ENCODE measurements at regions not wholly inside any gene's neighbourhood (a gene's known extent, or its start where the extent isn't known, plus 50 kb on each side); places are given as distances from the start of the nearest gene placed in this dataset.

- no peaks in the 10 kb centered on the region for H3K27me3 ChIP-seq (ENCODE audit: low read depth)
- DNase-seq (ENCODE audit: low spot score in 2 of 2): no peak
- in situ Hi-C loops (cut with MboI; ENCODE audit: low sequenced_read_pairs): no loop called here
Measured at GRCh38 chr7:19408706-19409220, 263.5 kb upstream of the FERD3L start.

GRCh38 chr7:19407270-19407669 is 262.0 kb upstream of the FERD3L start:
- no peak for DNase-seq (ENCODE audit: low spot score in 2 of 2)
- no peak overlapping the region for H3K4me3 ChIP-seq
- no peaks in the 10 kb centered on the region for H3K9me3 ChIP-seq
- H3K36me3 ChIP-seq (replicated peaks): no peaks in the 10 kb centered on the region
- H3K4me1 ChIP-seq: peaks cover 7% of the 10 kb centered on the region
- H3K27me3 ChIP-seq (ENCODE audit: low read depth): no peaks in the 10 kb centered on the region
- in situ Hi-C loops (cut with MboI; ENCODE audit: low sequenced_read_pairs): no loop called here

More at GRCh38 chr7:19408706-19409220, 263.5 kb upstream of the FERD3L start:
- H3K4me3 ChIP-seq: no peak overlapping the region
- no peaks in the 10 kb centered on the region for H3K9me3 ChIP-seq
- H3K36me3 ChIP-seq (replicated peaks): no peaks in the 10 kb centered on the region
- H3K4me1 ChIP-seq: peaks cover 12% of the 10 kb centered on the region

- no peak for DNase-seq (ENCODE audit: low spot score in 2 of 2)
- no peak overlapping the region for H3K4me3 ChIP-seq
- in situ Hi-C loops (cut with MboI; ENCODE audit: low sequenced_read_pairs): no loop called here
Measured at GRCh38 chr7:19405541-19405940, 260.3 kb upstream of the FERD3L start.

GRCh38 chr7:19404912-19405329 is 259.7 kb upstream of the FERD3L start:
- peak; percentile 27 to 32 for DNase-seq (ENCODE audit: low spot score in 2 of 2)
- H3K4me3 ChIP-seq: no peak overlapping the region
- peaks cover 21% of the 10 kb centered on the region for H3K4me1 ChIP-seq
- in situ Hi-C loops (cut with MboI; ENCODE audit: low sequenced_read_pairs): no loop called here
- H3K36me3 ChIP-seq (replicated peaks): no peaks in the 10 kb centered on the region
- no peaks in the 10 kb centered on the region for H3K9me3 ChIP-seq
- H3K27me3 ChIP-seq (ENCODE audit: low read depth): no peaks in the 10 kb centered on the region

More at GRCh38 chr7:19405541-19405940, 260.3 kb upstream of the FERD3L start:
- Histone ChIP-seq H3K36me3 (replicated peaks) (no peaks in the 10 kb centered on the region), H3K4me1 (peaks cover 15% of the 10 kb centered on the region), H3K9me3 (no peaks in the 10 kb centered on the region), H3K27me3 (ENCODE audit: low read depth) (no peaks in the 10 kb centered on the region)

- Histone ChIP-seq H3K4me3 (no peak overlapping the region), H3K36me3 (replicated peaks) (no peaks in the 10 kb centered on the region), H3K9me3 (no peaks in the 10 kb centered on the region), H3K4me1 (peaks cover 26% of the 10 kb centered on the region), H3K27me3 (ENCODE audit: low read depth) (no peaks in the 10 kb centered on the region)
- in situ Hi-C loops (cut with MboI; ENCODE audit: low sequenced_read_pairs): no loop called here
- no peak for DNase-seq (ENCODE audit: low spot score in 2 of 2)
Measured at GRCh38 chr7:19403691-19404090, 258.5 kb upstream of the FERD3L start.

GRCh38 chr7:19401461-19401860 is 256.2 kb upstream of the FERD3L start:
- H3K4me3 ChIP-seq: no peak overlapping the region
- no peak for DNase-seq (ENCODE audit: low spot score in 2 of 2)
- no peaks in the 10 kb centered on the region for H3K36me3 ChIP-seq (replicated peaks)
- H3K27me3 ChIP-seq (ENCODE audit: low read depth): no peaks in the 10 kb centered on the region
- H3K9me3 ChIP-seq: no peaks in the 10 kb centered on the region
- peaks cover 26% of the 10 kb centered on the region for H3K4me1 ChIP-seq
- in situ Hi-C loops (cut with MboI; ENCODE audit: low sequenced_read_pairs): no loop called here

- no peaks in the 10 kb centered on the region for H3K27me3 ChIP-seq (ENCODE audit: low read depth)
- no peaks in the 10 kb centered on the region for H3K9me3 ChIP-seq
- H3K4me1 ChIP-seq: peaks cover 26% of the 10 kb centered on the region
- DNase-seq (ENCODE audit: low spot score in 2 of 2): peak in 1 of 2 experiments; percentile 93
- H3K36me3 ChIP-seq (replicated peaks): no peaks in the 10 kb centered on the region
- H3K4me3 ChIP-seq: no peak overlapping the region
- in situ Hi-C loops (cut with MboI; ENCODE audit: low sequenced_read_pairs): no loop called here
Measured at GRCh38 chr7:19400758-19401254, 255.6 kb upstream of the FERD3L start.

GRCh38 chr7:19397911-19398310 is 252.7 kb upstream of the FERD3L start:
- no peak for DNase-seq (ENCODE audit: low spot score in 2 of 2)
- in situ Hi-C loops (cut with MboI; ENCODE audit: low sequenced_read_pairs): no loop called here

GRCh38 chr7:19392246-19392645 is 247.0 kb upstream of the FERD3L start:
- peaks cover 4% of the 10 kb centered on the region; the same call in 1 of the 2 replicates for H3K4me1 ChIP-seq
- no peaks in the 10 kb centered on the region for H3K36me3 ChIP-seq (replicated peaks)
- in situ Hi-C loops (cut with MboI; ENCODE audit: low sequenced_read_pairs): no loop called here
- no peak overlapping the region for H3K4me3 ChIP-seq
- no peak for DNase-seq (ENCODE audit: low spot score in 2 of 2)
- H3K27me3 ChIP-seq (ENCODE audit: low read depth): no peaks in the 10 kb centered on the region
- no peaks in the 10 kb centered on the region for H3K9me3 ChIP-seq

More at GRCh38 chr7:19397911-19398310, 252.7 kb upstream of the FERD3L start:
- Histone ChIP-seq H3K4me3 (no peak overlapping the region), H3K36me3 (replicated peaks) (no peaks in the 10 kb centered on the region), H3K9me3 (no peaks in the 10 kb centered on the region), H3K4me1 (peaks cover 20% of the 10 kb centered on the region), H3K27me3 (ENCODE audit: low read depth) (no peaks in the 10 kb centered on the region)

- Histone ChIP-seq H3K36me3 (replicated peaks) (no peaks in the 10 kb centered on the region), H3K27me3 (ENCODE audit: low read depth) (no peaks in the 10 kb centered on the region), H3K9me3 (no peaks in the 10 kb centered on the region), H3K4me1 (peaks cover 4% of the 10 kb centered on the region; the same call in 1 of the 2 replicates), H3K4me3 (no peak overlapping the region)
- in situ Hi-C loops (cut with MboI; ENCODE audit: low sequenced_read_pairs): no loop called here
- no peak for DNase-seq (ENCODE audit: low spot score in 2 of 2)
Measured at GRCh38 chr7:19390795-19391194, 245.6 kb upstream of the FERD3L start.

GRCh38 chr7:19381321-19381720 is 236.1 kb upstream of the FERD3L start:
- no peaks in the 10 kb centered on the region for H3K27me3 ChIP-seq (ENCODE audit: low read depth)
- H3K36me3 ChIP-seq (replicated peaks): no peaks in the 10 kb centered on the region
- no peak overlapping the region for H3K4me3 ChIP-seq
- H3K4me1 ChIP-seq: no peaks in the 10 kb centered on the region
- no peaks in the 10 kb centered on the region for H3K9me3 ChIP-seq
- in situ Hi-C loops (cut with MboI; ENCODE audit: low sequenced_read_pairs): no loop called here
- DNase-seq (ENCODE audit: low spot score in 2 of 2): no peak

- Histone ChIP-seq H3K9me3 (no peaks in the 10 kb centered on the region), H3K4me1 (no peaks in the 10 kb centered on the region), H3K36me3 (replicated peaks) (no peaks in the 10 kb centered on the region), H3K27me3 (ENCODE audit: low read depth) (no peaks in the 10 kb centered on the region), H3K4me3 (no peak overlapping the region)
- in situ Hi-C loops (cut with MboI; ENCODE audit: low sequenced_read_pairs): no loop called here
- DNase-seq (ENCODE audit: low spot score in 2 of 2): no peak
Measured at GRCh38 chr7:19378345-19378714, 233.1 kb upstream of the FERD3L start.

GRCh38 chr7:19377611-19378344 is 232.6 kb upstream of the FERD3L start:
- Histone ChIP-seq H3K27me3 (ENCODE audit: low read depth) (no peaks in the 10 kb centered on the region), H3K36me3 (replicated peaks) (no peaks in the 10 kb centered on the region), H3K4me1 (no peaks in the 10 kb centered on the region), H3K9me3 (no peaks in the 10 kb centered on the region), H3K4me3 (no peak overlapping the region)
- no peak for DNase-seq (ENCODE audit: low spot score in 2 of 2)
- in situ Hi-C loops (cut with MboI; ENCODE audit: low sequenced_read_pairs): no loop called here

GRCh38 chr7:19376538-19376937 is 231.3 kb upstream of the FERD3L start:
- no peak overlapping the region for H3K4me3 ChIP-seq
- no peaks in the 10 kb centered on the region for H3K36me3 ChIP-seq (replicated peaks)
- in situ Hi-C loops (cut with MboI; ENCODE audit: low sequenced_read_pairs): no loop called here
- H3K9me3 ChIP-seq: no peaks in the 10 kb centered on the region
- no peaks in the 10 kb centered on the region for H3K4me1 ChIP-seq
- no peak for DNase-seq (ENCODE audit: low spot score in 2 of 2)
- no peaks in the 10 kb centered on the region for H3K27me3 ChIP-seq (ENCODE audit: low read depth)

Measured in HAP-1 (cell line).